ENCODE measurements at regions not wholly inside any gene's neighbourhood (a gene's known extent, or its start where the extent isn't known, plus 50 kb on each side); places are given as distances from the start of the nearest gene placed in this dataset.

- TF ChIP-seq FOXM1 (IDR thresholded peaks at IDR 0.05; ENCODE audit: borderline replicate concordance, low read depth) (no peak), MAX (IDR thresholded peaks at IDR 0.05) (no peak), EGR1 (IDR thresholded peaks at IDR 0.05) (no peak), NFIC (IDR thresholded peaks at IDR 0.05) (no peak), TAF1 (IDR thresholded peaks at IDR 0.05; ENCODE audit: low read depth) (no peak), REST (IDR thresholded peaks at IDR 0.05; ENCODE audit: low read depth) (no peak), EP300 (IDR thresholded peaks at IDR 0.05; ENCODE audit: borderline replicate concordance) (no peak), YY1 (IDR thresholded peaks at IDR 0.05; ENCODE audit: low read depth) (no peak), RAD21 (IDR thresholded peaks at IDR 0.05; ENCODE audit: low read depth) (no peak), ZBTB7A (IDR thresholded peaks at IDR 0.05; ENCODE audit: low read depth) (no peak), TCF12 (IDR thresholded peaks at IDR 0.05; ENCODE audit: low read depth) (no peak), CREB1 (IDR thresholded peaks at IDR 0.05; ENCODE audit: low read depth) (no peak), USF1 (IDR thresholded peaks at IDR 0.05) (no peak), CEBPB (IDR thresholded peaks at IDR 0.05) (no peak)
Observed at GRCh38 chrX:42396136-42396535, 381.8 kb downstream of the PPP1R2C start.

Data from Ishikawa (cell line).